Spleen (tissue), 11 donors: ENCODE measurements at regions not wholly inside any gene's neighbourhood (a gene's known extent, or its start where the extent isn't known, plus 50 kb on each side); places are given as distances from the start of the nearest gene placed in this dataset.

Experiments used
- DNase-seq: peaks from one replicate; pipeline ENCODE4 v3.0.0-alpha.2; 2020
- H3K27ac ChIP-seq, 8 donors: fragments of 200-600 bp; sonication (generic) in 7 of 8; 1 replicate in 4 of 8; 2 replicates in 4 of 8; pipeline versions ENCODE4 v1.5.0 to v1.8.0; 2016 to 2021; ENCODE audit warnings: inconsistent platforms in 4 of 8, mild to moderate bottlenecking in 4 of 8, moderate library complexity in 1 of 8
- H3K27me3 ChIP-seq, 7 donors: fragments of 200-600 bp; sonication (generic) in 6 of 7; replicated peaks in 1 of 7; 1 replicate in 4 of 7; 2 replicates in 3 of 7; pipeline versions ENCODE4 v1.5.0 to v1.8.0; 2016 to 2021; ENCODE audit warnings: inconsistent platforms in 3 of 7, mild to moderate bottlenecking in 1 of 7
- H3K36me3 ChIP-seq, 6 donors: fragments of 200-600 bp; sonication (generic) in 5 of 6; 1 replicate in 4 of 6; 2 replicates in 2 of 6; pipeline versions ENCODE4 v1.5.0 to v1.8.0; 2016 to 2021; ENCODE audit warnings: inconsistent platforms in 2 of 6
- H3K4me1 ChIP-seq, 6 donors: fragments of 200-600 bp; sonication (generic) in 5 of 6; 1 replicate in 3 of 6; 2 replicates in 3 of 6; pipeline versions ENCODE4 v1.5.0 to v1.8.0; 2016 to 2021; ENCODE audit warnings: inconsistent platforms in 3 of 6
- H3K4me3 ChIP-seq, 8 donors: fragments of 200-600 bp; sonication (generic) in 7 of 8; 1 replicate in 4 of 8; 2 replicates in 4 of 8; pipeline versions ENCODE4 v1.5.0 to v1.8.0; 2016 to 2021; ENCODE audit warnings: inconsistent platforms in 4 of 8, mild to moderate bottlenecking in 4 of 8, moderate library complexity in 2 of 8
- H3K9me3 ChIP-seq, 8 donors: fragments of 200-600 bp; sonication (generic) in 7 of 8; 1 replicate in 4 of 8; 2 replicates in 4 of 8; pipeline versions ENCODE4 v1.5.0 to v1.8.0; 2016 to 2021; ENCODE audit warnings: inconsistent platforms in 4 of 8
- POLR2A ChIP-seq, 3 donors: fragments of 450-650 bp; IDR thresholded peaks; one replicate each; pipeline ENCODE4 v1.5.1; 2017; ENCODE audit warnings: antibody characterized with exemption in 3 of 3, mild to moderate bottlenecking in 1 of 3
- POLR2AphosphoS5 ChIP-seq, 3 donors: sonication (generic); formaldehyde crosslinking; IDR thresholded peaks; one replicate each; pipeline ENCODE4 v1.5.1; 2017; ENCODE audit warnings: antibody characterized with exemption in 3 of 3
- WGBS, 5 donors: extraction: QIAGEN DNeasy Blood & Tissue Kit in 3 of 5; methylation state at CpG; one replicate each; pipeline versions ENCODE4 v1.1.5 to v1.1.7; 2013 to 2018; 5-methylcytosine and 5-hydroxymethylcytosine counted together
- intact Hi-C: fragments of 100-400 bp; cut with DNase I; formaldehyde crosslinking; loops from one replicate; pipeline ENCODE4 v1.15.0; 2023; ENCODE audit warnings: low total_unique reads
- TF ChIP-seq, protein P1 (sequence below), 11 experiments: fragments of 200-600 bp in 7 of 11; fragments of 450-650 bp in 4 of 11; sonication (generic) in 4 of 11; IDR thresholded peaks in 8 of 11; conservative IDR thresholded peaks in 3 of 11; 1 replicate in 7 of 11; 2 replicates in 4 of 11; pipeline versions ENCODE4 v1.4.0 to v1.8.0; 2016 to 2021; ENCODE audit warnings: antibody characterized with exemption in 11 of 11, inconsistent platforms in 4 of 11, mild to moderate bottlenecking in 1 of 11
- donor health status: healthy with polysubstance abuse.
- donor health status: DM: no; HTN: no; CAD: no; lungs with moderate emphysema.
- donor health status: DM: no; HTN: no; CAD: no.
- donor health status: Bipolar disorder and iron deficiency.
- donor health status: healthy.
- donor health status: DM: no; HTN: no; CAD: no.
- donor health status: DM: yes; HTN: yes; CAD: no.

DNA sequence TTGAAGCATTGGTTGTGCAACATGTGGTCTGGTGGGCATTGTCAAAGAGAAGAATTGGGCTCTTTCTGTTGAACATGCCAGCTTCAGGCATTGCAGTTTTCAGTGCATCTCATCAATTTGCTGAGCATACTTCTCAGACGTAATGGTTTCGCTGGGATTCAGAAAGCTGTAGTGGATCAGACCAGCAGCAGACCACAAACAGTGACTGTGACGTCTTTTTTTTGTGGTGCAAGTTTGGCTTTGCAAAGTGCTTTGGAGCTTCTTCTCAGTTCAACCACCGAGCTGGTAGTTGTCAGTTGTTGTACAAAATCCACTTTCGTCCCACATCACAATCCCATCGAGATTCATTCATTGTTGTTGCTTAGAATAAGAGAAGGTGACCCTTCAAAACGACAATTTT lies 84.5 kb downstream of the NPAP1 start:
- 67 to 79% (median 74%) methylated on average over 7 of the region's 7 CpGs for WGBS, 5 donors
- intact Hi-C loops = loop anchor here (5.0 kb wide), 1 partner anchor 742 kb away; no protein-coding TSS in a partner anchor
- no peak for DNase-seq

DNA sequence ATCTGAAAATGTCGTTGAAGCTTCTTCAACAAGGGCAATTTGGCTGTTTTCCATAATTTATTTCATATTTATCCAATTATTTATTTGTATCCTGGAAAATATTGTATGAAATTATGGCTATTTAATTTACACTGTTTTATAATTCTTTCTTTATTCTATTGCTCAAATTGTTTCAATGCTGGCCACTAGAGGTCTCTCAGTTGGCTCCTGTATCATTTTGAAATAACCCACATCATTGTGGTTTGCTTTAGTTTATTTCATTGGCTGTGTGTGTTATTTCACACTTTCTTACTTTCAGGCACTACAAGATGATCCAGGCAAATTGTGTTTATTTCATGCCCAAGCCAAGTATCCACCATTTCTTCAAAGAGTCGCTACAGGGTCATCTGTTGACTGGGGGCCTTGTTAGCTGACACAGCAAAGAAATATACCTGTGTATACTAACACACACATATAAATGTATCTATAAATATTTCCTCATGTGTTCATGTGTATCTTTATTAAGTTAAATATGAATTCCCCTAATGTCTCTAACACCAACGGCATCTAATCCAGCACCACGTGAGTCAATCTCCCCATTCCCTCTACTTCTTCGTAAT lies 86.2 kb downstream of the NPAP1 start:
- TF ChIP-seq, protein P1, sequence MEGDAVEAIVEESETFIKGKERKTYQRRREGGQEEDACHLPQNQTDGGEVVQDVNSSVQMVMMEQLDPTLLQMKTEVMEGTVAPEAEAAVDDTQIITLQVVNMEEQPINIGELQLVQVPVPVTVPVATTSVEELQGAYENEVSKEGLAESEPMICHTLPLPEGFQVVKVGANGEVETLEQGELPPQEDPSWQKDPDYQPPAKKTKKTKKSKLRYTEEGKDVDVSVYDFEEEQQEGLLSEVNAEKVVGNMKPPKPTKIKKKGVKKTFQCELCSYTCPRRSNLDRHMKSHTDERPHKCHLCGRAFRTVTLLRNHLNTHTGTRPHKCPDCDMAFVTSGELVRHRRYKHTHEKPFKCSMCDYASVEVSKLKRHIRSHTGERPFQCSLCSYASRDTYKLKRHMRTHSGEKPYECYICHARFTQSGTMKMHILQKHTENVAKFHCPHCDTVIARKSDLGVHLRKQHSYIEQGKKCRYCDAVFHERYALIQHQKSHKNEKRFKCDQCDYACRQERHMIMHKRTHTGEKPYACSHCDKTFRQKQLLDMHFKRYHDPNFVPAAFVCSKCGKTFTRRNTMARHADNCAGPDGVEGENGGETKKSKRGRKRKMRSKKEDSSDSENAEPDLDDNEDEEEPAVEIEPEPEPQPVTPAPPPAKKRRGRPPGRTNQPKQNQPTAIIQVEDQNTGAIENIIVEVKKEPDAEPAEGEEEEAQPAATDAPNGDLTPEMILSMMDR (IDR thresholded peaks at IDR 0.05 in 8 of 11, conservative IDR thresholded peaks at IDR 0.05 in 3 of 11) = peak in 3 of 11 experiments; percentile 15 to 30 (median 25)
- TF ChIP-seq POLR2AphosphoS5 (IDR thresholded peaks at IDR 0.05) = no peak
- no peak for TF ChIP-seq POLR2A (IDR thresholded peaks at IDR 0.05)
- peaks cover 0 to 24% (median 1%) of the 10 kb centered on the region in 8 donors for H3K9me3 ChIP-seq
- no peaks in the 10 kb centered on the region for H3K4me1 ChIP-seq
- no peaks in the 10 kb centered on the region for H3K27me3 ChIP-seq
- DNase-seq = no peak
- WGBS, 5 donors = 68 to 77% (median 70%) methylated on average over 5 of the region's 5 CpGs
- no peak overlapping the region for H3K4me3 ChIP-seq
- H3K36me3 ChIP-seq = no peaks in the 10 kb centered on the region
- no peak overlapping the region for H3K27ac ChIP-seq
- intact Hi-C loops = loop anchor here (5.0 kb wide), 1 partner anchor 740 kb away; no protein-coding TSS in a partner anchor

More for the DNA sequence above, 84.5 kb downstream of the NPAP1 start:
- no peaks in the 10 kb centered on the region for H3K36me3 ChIP-seq
- H3K4me1 ChIP-seq = no peaks in the 10 kb centered on the region
- H3K9me3 ChIP-seq = peaks cover 0 to 21% (median 1%) of the 10 kb centered on the region in 8 donors
- no peak overlapping the region for H3K4me3 ChIP-seq
- TF ChIP-seq POLR2A (IDR thresholded peaks at IDR 0.05) (no peak), POLR2AphosphoS5 (IDR thresholded peaks at IDR 0.05) (no peak)
- TF ChIP-seq, protein P1 (IDR thresholded peaks at IDR 0.05 in 8 of 11, conservative IDR thresholded peaks at IDR 0.05 in 3 of 11) = no peak
- no peaks in the 10 kb centered on the region for H3K27me3 ChIP-seq
- no peak overlapping the region for H3K27ac ChIP-seq

DNA sequence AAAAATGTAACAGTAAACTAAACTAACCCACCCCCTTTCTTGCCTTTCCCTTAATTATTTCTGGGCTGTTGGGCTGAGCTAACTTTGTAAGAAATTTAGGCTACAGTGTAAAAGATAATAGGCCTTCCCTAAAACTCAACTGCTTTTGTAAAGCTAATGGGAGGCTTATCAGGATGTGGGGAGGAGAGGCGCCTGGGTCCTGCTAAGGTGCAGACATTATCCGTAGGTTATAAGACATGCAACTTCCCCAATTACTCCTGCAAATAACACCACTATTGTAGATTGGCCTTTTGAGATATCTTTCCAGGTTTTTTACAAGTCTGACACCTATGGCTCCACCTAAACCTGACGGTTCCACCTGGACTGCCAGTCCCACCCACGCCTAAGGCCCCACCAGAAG lies 88.3 kb downstream of the NPAP1 start:
- no peak overlapping the region for H3K27ac ChIP-seq
- H3K9me3 ChIP-seq = peaks cover 0 to 22% (median 3%) of the 10 kb centered on the region in 8 donors
- TF ChIP-seq, protein P1 (IDR thresholded peaks at IDR 0.05 in 8 of 11, conservative IDR thresholded peaks at IDR 0.05 in 3 of 11) = no peak
- TF ChIP-seq POLR2AphosphoS5 (IDR thresholded peaks at IDR 0.05) = no peak
- no peak for TF ChIP-seq POLR2A (IDR thresholded peaks at IDR 0.05)
- no peaks in the 10 kb centered on the region for H3K4me1 ChIP-seq
- no peaks in the 10 kb centered on the region for H3K36me3 ChIP-seq
- no peak overlapping the region for H3K4me3 ChIP-seq
- DNase-seq = no peak
- H3K27me3 ChIP-seq = no peaks in the 10 kb centered on the region
- 61 to 75% (median 71%) methylated on average over 4 of the region's 4 CpGs for WGBS, 5 donors
- intact Hi-C loops = loop anchor here (5.0 kb wide), 1 partner anchor 738 kb away; no protein-coding TSS in a partner anchor

GRCh38 chr15:24764375-24765171 lies 89.0 kb downstream of the NPAP1 start:
- H3K27ac ChIP-seq = no peak overlapping the region
- TF ChIP-seq POLR2A (IDR thresholded peaks at IDR 0.05) (no peak), POLR2AphosphoS5 (IDR thresholded peaks at IDR 0.05) (no peak)
- TF ChIP-seq, protein P1 (IDR thresholded peaks at IDR 0.05 in 8 of 11, conservative IDR thresholded peaks at IDR 0.05 in 3 of 11) = no peak
- intact Hi-C loops = loop anchor here (5.0 kb wide), 1 partner anchor 738 kb away; no protein-coding TSS in a partner anchor
- WGBS, 5 donors = 68 to 80% (median 78%) methylated on average over 7 of the region's 7 CpGs
- H3K9me3 ChIP-seq = peaks cover 0 to 22% (median 3%) of the 10 kb centered on the region in 8 donors
- H3K27me3 ChIP-seq = no peaks in the 10 kb centered on the region
- H3K36me3 ChIP-seq = no peaks in the 10 kb centered on the region
- H3K4me1 ChIP-seq = no peaks in the 10 kb centered on the region
- no peak for DNase-seq
- H3K4me3 ChIP-seq = no peak overlapping the region
